Progenitor cell of endocrine pancreas (in vitro differentiated cells): ENCODE measurements at regions not wholly inside any gene's neighbourhood (a gene's known extent, or its start where the extent isn't known, plus 50 kb on each side); places are given as distances from the start of the nearest gene placed in this dataset.

Experiments
- DNase-seq: peaks from one replicate; pipeline ENCODE4 v3.0.0; 2021; ENCODE audit warnings: low spot score; ENCODE audit not compliant: unreplicated experiment
- H3K27ac Mint-ChIP-seq: 2 replicates; pipeline ENCODE4 v1.8.0; 2021; ENCODE audit warnings: mild to moderate bottlenecking, moderate library complexity, mixed read lengths
- H3K27me3 Mint-ChIP-seq: 2 replicates; pipeline ENCODE4 v1.8.0; 2021; ENCODE audit warnings: mixed read lengths
- H3K36me3 Mint-ChIP-seq: 2 replicates; pipeline ENCODE4 v1.8.0; 2022; ENCODE audit warnings: mixed read lengths; ENCODE audit not compliant: insufficient read depth
- H3K4me1 Mint-ChIP-seq: 2 replicates; pipeline ENCODE4 v1.8.0; 2021; ENCODE audit warnings: low read depth, mixed read lengths
- H3K4me3 Mint-ChIP-seq: 2 replicates; pipeline ENCODE4 v1.8.0; 2021; ENCODE audit warnings: low read depth, mild to moderate bottlenecking, moderate library complexity, mixed read lengths
- H3K9me3 Mint-ChIP-seq: 2 replicates; pipeline ENCODE4 v1.8.0; 2021; ENCODE audit warnings: low read depth, mixed read lengths
- CTCF ChIP-seq: fragments of 200-600 bp; sonication (generic); IDR thresholded peaks from one replicate; pipeline ENCODE4 v1.5.0; 2021; ENCODE audit warnings: antibody characterized with exemption, mild to moderate bottlenecking; ENCODE audit not compliant: unreplicated experiment

- Mint-ChIP-seq H3K9me3 (no peaks in the 10 kb centered on the region), H3K36me3 (no peaks in the 10 kb centered on the region), H3K27me3 (peaks cover 6% of the 10 kb centered on the region), H3K4me3 (no peak overlapping the region), H3K4me1 (no peaks in the 10 kb centered on the region), H3K27ac (no peak overlapping the region)
- no peak for TF ChIP-seq CTCF
- no peak for DNase-seq
Measured at GRCh38 chr15:98221577-98221976, 261.1 kb downstream of the ARRDC4 start.

- no peak for DNase-seq
- Mint-ChIP-seq H3K27me3 (peaks cover 7% of the 10 kb centered on the region), H3K9me3 (no peaks in the 10 kb centered on the region), H3K27ac (no peak overlapping the region), H3K4me1 (no peaks in the 10 kb centered on the region), H3K4me3 (no peak overlapping the region), H3K36me3 (no peaks in the 10 kb centered on the region)
- no peak for TF ChIP-seq CTCF
Measured at GRCh38 chr15:98226149-98226548, 265.6 kb downstream of the ARRDC4 start.

- Mint-ChIP-seq H3K36me3 (no peaks in the 10 kb centered on the region), H3K4me3 (no peak overlapping the region)
Measured at GRCh38 chr15:98226578-98226977, 266.1 kb downstream of the ARRDC4 start.

GRCh38 chr15:98228846-98229245, 268.3 kb downstream of the ARRDC4 start:
- Mint-ChIP-seq H3K9me3 (peaks cover 2% of the 10 kb centered on the region), H3K27ac (no peak overlapping the region), H3K27me3 (peaks cover 3% of the 10 kb centered on the region), H3K36me3 (no peaks in the 10 kb centered on the region), H3K4me3 (no peak overlapping the region), H3K4me1 (no peaks in the 10 kb centered on the region)
- no peak for DNase-seq
- TF ChIP-seq CTCF, result no peak

More at GRCh38 chr15:98226578-98226977, 266.1 kb downstream of the ARRDC4 start:
- H3K9me3 Mint-ChIP-seq, result no peaks in the 10 kb centered on the region
- TF ChIP-seq CTCF, result no peak
- H3K4me1 Mint-ChIP-seq, result no peaks in the 10 kb centered on the region
- no peak overlapping the region for H3K27ac Mint-ChIP-seq
- peaks cover 5% of the 10 kb centered on the region for H3K27me3 Mint-ChIP-seq
- DNase-seq, result no peak

GRCh38 chr15:98230975-98231374, 270.5 kb downstream of the ARRDC4 start:
- Mint-ChIP-seq H3K27ac (no peak overlapping the region), H3K27me3 (peaks cover 3% of the 10 kb centered on the region), H3K36me3 (no peaks in the 10 kb centered on the region), H3K9me3 (peaks cover 2% of the 10 kb centered on the region), H3K4me3 (no peak overlapping the region), H3K4me1 (no peaks in the 10 kb centered on the region)
- TF ChIP-seq CTCF, result no peak
- DNase-seq, result no peak
